GM19463 (cell line): ENCODE measurements at regions not wholly inside any gene's neighbourhood (a gene's known extent, or its start where the extent isn't known, plus 50 kb on each side); places are given as distances from the start of the nearest gene placed in this dataset.

Source experiments
- ATAC-seq: cut with Tn5 transposase; IDR thresholded peaks from one replicate; pipeline ENCODE4 v1.9.1; 2021; ENCODE audit warnings: mild to moderate bottlenecking, moderate library complexity; ENCODE audit not compliant: unreplicated experiment

DNA sequence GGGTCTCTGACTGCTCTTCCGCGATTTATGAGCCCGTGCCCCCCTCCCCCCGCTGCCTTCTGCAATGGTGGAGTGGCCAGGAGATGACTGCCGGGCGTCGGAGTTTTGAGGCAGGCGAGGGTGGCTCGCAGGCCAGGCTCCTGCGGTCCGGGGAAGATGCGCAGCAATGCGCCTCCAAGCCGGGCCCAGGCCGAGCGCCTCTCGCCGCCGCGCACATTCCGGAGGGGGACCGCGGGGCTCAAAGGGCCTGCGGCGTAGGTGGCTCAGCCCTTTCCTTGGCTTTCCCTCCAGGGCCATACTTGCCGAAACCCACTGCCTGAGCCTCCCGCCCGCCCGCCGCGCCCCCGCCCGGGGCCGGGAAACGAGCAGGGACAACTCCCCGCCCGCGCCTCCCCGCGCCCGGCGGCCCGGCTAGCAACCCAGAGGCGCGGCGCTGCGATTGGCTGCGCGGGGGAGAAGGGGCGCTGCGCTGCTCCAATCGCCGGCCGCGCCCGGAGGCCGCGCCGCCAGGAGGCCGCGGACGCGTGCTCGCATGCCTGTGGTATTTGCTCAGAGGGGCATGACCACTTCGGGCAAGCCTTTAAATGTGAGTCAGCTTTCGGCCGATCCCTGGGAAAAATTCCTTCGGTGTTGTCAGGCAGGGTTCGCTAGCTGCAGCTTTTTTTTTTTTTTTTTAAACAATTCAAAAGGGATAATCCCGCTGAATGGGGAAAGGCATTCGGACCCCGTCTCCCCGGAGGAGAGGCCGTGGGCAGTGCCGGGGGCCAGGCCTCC, 157.9 kb upstream of the PARP11 start:
- ATAC-seq: peak; percentile 83

DNA sequence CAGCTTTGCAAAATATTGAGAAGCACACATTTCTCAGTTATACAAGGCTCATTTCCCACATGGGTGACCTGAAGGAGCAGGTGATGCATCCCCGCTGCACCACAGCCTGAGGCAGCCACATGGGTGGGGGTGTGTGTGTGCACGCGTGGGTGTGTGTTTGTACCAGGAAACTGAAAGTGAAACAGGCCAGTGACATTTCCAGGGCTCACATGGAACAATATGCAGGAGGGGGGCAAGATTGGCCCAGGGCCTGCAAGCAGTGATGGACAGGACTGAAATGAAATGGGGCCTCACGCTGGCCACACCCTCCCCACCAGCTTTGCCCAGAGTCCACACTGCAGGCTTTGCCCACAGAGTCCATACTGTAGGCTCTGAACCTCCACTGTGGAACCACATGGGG, 154.2 kb upstream of the PARP11 start:
- no peak for ATAC-seq

DNA sequence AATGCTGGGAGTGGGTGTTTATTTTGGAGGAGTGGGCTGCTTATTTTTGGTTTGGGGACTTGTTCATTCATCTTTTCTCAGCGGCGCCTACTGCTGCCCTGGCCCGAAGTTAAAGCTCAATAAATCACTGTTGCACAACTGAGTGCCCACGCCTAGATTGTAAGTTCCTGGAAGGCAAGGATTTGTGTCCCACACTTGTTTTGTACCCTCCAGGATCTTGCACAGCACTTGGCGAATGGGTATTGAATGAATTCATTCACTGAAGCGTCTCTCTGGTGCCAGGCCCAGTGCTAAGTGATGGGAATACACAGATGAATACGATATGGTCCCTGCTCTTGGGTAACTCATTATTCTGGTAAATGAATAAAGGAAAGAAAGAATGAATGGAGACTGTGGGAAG, 153.3 kb upstream of the PARP11 start:
- ATAC-seq: no peak

DNA sequence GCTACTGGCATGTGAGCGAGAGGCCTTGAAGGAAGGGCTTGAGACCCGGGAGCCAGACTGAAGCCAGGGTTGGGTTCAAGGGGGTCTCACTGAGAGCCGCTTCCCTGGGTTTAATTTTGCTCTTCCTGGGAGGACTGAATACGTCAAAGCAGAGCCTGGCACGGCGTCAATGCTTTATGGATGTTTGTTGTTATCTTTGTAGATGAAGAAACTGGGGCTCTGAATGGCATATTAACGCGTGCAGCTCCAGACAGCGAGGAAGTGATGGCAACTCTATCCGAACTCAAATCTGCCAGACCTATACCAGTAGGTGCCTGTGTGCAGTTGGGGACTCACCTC, 152.8 kb upstream of the PARP11 start:
- ATAC-seq: no peak

DNA sequence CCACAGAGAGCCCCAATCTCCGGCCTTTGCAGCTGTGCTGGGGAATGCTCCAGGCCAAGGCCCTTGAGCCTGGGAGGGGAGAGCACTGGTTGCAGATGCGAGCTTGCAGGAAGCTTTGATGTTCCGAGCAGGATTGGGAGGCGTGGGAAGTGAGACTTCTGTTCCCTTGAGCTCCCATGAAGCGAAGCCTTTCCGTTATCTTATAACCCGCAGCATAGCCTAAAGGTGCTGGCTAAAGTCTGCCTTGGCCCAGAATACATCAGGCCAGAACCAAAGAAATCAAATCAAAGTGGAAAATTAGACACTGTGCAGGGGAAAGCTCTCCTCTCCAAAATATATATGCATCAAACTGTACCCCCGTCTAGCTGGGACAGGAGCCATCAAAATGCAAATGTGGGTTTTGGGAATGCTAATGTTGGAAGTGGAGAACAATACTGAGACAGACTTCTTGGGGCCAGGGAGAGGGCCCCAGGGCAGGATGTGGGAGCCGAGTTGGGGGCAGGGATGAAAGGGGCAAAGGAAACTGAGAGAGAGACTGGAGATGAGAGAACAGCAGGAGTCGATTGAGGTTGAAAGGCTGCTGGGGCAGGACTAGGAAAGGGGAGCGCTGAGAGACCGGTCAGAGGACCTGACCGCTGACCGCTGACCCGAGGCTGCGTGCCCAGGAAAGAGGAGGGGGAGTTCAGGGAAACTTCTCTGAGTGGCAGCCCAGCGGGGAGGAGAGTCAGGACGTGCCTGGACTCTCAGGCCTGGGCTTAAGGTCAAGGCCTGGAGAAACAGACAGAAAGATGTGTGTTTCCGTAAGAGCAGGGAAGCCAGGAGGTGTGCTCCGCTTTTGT, 152.2 kb upstream of the PARP11 start:
- no peak for ATAC-seq

DNA sequence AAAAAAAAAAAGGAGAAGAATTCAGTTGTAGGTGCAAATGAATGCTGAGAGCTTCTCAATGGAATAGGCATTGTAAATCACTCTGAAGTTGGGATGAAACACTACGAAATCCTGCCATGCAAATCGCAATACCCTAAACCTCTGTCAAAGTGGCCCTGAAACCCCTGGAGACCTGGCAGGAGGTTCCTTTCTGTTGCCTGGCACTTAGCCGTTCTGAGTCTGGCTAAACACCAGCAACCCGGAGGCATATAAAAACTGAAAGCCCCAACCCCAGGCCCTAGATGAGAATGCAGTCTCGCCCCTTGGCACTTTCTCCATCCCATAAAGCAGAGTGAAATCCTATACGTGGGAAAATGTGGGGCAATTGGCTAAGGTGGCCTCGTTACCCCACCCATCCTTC, 151.5 kb upstream of the PARP11 start:
- no peak for ATAC-seq

DNA sequence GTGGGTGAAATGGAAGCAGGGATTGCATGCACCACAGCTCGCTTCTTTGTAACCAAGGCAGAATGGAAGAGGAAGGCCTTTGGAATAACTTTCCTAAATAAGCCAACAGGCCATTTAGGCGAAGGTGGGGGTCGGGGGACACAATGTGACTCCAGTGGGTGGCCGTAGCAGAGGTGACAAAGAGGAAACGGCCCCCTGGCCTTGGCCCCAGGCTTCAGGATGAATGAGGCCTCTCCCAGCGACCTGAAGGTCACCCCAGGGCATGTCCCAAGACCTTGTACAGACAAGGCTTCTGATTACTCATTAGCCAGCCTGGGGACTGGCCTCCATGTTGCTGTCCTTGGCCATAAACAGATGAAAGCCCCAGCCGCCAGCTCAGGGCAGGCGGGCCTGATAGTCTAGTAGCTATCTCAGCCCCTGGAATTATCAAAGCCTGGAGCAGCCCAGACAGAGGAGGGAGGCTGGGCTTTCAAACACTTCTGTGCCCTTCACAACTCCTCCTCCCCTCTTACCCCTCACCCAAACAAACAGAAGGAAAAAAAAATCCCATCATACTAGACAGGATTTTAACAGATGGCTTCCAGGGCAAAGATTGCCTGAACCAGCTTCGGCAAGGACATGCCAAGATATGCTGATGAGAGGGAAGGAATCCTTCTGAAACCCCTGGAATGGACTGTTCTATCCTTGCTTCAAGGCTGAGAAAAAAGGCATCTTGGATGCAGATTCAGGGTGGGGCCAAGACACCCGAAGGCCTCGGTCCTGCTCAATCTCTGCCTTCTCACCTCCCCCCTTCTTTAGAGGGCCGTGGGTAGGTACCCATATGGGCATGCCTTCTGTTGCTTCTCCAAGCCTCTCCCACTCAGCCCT, 142.3 kb upstream of the PARP11 start:
- ATAC-seq: no peak

DNA sequence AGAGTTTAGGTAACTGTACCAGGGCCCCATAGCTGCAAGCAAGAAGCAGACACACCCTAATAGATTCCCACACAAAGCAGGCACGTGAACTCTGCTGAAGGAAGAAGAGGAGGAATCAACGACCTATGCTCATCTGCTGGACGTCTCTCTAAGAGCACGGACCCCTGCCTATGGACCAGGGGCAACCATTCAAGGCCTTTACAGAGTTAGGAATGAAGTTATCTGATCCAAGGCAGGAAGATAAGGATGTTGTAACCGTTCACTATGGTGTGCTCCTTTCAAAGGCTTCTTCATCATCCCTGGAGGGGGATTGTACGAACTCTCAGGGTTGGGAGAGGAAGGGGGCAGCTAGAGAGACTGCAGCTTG, 141.6 kb upstream of the PARP11 start:
- ATAC-seq: no peak

DNA sequence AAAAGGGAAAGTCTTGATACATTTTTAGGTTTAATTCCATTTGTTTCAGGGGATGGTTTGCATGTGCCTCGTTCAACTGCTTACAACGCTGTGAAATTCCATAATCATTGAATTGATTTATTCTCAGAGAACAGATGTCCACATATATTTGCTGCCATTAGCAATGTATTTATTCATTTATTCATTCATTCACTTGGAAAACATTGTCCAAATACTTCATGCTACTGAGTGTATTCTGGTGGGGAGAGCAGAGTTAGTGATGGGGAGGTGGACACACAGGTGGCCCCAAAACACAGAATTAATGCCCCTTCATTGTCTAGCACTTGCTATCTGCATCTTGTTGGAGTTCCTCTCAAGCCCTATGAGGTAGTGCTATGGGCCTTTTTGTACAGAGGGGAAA, 141.2 kb upstream of the PARP11 start:
- no peak for ATAC-seq

DNA sequence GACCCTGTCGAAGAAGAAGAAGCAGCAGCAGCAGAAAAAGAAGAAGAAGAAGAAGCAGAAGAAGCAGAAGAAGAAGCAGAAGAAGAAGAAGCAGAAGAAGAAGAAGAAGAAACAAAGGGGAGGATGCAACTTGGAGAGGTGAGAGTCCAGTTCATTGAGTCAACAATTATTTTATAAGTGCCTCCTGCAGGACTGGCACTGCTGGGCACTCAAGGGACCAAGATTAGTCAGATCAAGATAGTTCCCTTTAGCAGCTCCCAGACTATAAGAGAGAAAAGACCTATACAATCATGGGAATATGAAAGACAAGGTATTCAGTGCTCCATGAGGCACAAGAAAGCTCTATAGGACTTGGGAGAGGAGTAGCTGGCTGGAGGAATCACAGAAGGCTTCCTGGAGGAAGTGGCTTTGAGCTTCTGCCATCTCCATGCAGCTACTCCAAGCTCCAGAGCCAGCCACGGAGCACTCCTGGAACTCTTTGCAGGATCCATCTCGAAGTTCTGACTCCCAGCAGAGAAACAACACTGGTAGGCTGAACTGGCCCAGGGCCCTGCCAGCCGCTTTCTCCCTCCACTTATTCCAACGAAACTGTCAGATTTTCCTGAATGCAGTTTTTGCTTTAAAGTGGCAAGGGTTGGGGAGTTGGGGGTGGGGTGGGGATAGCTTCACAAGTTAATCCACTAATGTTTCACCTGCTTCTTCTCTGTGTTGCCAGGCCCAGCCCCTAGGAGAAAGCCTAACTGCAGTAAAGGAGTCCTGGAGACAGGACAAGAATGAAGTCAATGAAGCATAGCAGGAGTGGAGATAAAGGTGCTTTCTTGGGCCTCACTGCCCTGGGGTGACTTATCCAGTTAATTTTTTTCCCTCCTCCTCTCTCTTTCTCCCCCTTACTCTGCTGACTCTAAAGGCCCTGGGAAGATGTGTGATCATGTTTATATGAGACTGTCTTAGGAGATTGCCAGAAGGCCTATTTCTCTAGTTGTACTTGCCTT, 140.1 kb upstream of the PARP11 start:
- no peak for ATAC-seq

DNA sequence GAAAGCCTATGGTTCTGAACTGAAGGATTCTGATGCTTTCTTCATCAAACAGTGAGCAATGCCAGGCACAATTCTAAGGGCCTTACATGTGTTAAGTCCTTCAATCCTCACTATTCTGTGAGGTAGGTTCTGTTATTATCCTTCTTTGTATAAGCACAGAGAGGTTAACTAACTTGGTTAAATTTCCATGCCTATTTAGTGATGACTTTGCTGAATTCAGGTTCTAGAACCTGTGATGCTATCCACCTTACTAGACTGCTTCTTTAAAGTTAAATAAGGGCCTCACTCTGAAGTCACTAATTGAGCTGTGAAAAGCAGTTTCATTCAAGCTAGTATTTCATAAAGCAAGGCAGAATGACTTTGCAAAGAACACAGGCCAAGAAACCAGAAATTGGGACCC, 138.9 kb upstream of the PARP11 start:
- ATAC-seq: no peak

DNA sequence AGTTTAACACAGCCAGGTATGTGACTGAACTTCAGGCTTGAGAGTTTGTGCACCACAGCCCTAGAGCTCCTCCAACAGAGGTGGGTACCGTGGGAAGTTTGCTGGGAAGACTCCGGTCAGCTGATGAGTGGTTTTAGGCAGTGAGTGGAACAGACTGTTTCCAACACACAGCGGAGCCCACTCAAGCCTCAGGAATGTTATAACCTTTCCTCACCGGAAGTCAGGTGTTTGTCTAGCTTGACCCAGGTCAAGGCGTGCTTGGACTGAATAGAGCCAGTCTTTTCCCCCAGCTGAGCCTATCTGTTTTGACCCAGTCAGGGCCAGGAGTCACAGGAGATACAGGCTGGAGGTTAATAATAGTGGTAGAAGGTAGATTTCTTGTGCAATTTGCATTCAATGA, 138.4 kb upstream of the PARP11 start:
- ATAC-seq: no peak

DNA sequence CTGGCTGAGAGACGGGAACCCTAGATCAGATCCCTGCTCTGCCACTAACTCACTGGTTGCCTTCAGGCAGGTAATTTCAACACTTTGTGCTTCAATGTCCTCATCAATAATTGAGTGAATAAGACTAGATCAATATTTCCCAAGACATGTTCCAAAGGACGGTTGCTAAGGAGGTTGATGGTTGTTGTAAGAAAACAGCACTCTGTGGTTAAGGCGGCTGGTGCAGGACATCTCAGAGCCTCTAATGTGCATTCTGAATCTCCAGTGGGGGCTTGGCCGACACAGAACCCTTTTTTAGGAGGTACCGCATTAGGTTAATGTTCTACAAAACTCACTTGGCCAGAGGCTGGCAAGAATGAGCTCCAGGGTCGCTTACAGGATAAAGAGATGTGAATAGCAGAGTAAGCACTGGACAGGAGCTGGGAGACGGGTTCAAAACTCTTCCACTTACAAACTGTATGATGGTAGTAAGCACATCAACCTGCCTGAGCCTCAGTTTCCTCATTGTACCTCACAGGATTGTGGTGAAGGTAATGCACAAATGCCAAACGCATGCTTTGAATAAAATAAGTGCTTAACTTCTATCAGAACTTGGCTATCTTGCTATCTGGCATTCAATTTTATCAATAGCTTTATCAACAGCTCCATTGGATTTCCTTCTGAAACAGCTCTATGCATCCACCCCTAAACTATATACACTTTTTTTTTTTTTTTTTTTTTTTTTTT, 136.9 kb upstream of the PARP11 start:
- no peak for ATAC-seq

DNA sequence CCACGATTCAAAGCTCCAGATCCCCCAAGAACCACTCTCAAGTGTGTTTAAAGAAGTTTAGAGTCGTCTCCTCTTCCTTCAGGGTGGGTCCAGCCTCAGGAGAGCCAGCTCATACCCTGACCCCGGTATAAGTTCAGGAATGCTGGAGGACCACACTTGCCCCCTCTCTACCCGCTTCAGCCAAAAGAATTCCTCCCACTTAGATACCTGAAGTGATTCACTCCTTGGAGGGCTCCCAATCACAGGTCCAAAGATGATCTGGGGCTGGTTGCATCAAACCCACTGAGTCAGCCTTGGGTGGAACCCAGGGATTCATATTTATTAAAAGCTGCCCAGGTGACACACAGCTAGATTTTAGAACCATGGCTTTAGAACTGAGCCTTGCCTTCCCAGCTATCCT, 133.5 kb upstream of the PARP11 start:
- no peak for ATAC-seq

DNA sequence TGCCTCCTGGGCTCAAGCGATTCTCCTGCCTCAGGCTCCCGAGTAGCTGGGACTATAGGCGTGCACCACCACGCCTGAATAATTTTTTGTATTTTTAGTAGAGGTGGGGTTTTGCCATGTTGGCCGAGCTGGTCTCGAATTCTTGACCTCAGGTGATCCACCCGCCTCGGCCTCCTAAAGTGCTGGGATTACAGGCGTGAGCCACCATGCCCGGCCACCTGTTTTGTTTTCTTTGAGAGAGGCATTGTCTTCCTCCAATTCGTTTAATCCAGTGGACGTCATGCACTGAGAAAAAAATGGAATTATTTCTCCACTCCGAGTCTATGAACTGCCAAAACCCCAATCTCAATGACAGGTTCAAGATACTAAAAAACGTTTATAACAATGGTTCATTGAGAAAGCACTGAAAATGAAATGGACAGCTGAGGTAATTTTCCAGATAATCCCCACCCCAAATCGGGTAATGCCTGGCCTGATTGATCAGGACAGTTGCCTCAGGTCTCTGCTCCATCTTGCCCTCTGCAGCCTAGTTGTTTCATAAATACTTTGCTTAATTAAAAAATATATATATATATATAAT, 132.7 kb upstream of the PARP11 start:
- ATAC-seq: no peak

DNA sequence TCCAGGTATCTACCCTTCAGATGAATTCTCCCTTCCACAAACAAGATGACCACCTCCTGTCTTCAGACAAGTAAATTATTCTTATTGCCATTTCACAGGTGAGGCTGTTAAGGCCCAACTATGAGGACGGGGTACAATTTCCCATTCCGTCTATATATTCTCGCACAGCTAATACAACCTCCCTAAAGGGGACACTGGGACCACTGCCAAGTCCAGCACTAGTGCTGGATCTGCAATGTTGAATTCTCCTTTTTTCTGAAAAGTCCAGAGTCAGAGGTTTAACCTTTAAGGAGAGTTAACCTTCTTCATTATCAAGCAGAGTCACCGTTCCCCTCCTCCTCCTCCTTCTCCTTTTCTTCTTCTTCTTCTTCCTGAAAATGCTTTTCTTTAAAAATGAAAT, 130.4 kb upstream of the PARP11 start:
- ATAC-seq: no peak

DNA sequence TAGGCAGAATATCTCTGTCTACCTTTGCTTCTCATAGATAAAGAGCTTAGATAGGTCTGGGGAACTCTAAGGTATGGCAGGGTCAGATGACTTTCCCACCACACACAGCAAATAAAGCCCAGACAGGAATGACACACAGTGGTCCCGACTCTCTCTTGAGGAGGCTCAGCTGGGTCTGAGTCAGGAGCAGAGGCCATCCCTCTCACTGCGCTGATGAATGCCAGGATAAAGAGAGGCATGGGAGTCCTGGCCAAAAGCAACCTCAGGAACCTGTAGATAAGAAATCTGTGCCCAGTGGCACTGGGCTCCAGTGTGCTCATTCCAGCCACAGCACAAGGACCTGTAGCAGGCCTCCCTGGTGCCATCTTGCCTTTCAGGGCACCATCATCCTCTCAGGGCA, 129.4 kb upstream of the PARP11 start:
- no peak for ATAC-seq

DNA sequence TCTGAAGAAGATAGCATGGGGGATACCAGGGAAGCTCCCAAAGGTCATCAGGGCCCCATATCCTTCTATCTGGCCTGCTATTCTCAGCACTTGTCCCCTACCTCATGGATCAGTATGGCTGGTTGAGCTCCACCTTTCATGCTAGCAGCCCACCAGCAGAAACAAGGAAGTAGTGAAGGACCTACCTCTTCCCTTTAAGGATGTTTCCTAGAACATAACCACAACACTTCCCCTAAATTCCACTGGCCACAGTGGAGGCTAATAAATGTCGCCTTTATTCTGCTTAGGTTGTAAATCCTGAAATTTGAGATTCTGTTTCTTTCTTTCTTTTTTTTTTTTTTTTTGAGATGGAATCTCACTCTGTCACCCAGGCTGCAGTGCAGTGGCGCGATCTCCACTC, 128.6 kb upstream of the PARP11 start:
- no peak for ATAC-seq

DNA sequence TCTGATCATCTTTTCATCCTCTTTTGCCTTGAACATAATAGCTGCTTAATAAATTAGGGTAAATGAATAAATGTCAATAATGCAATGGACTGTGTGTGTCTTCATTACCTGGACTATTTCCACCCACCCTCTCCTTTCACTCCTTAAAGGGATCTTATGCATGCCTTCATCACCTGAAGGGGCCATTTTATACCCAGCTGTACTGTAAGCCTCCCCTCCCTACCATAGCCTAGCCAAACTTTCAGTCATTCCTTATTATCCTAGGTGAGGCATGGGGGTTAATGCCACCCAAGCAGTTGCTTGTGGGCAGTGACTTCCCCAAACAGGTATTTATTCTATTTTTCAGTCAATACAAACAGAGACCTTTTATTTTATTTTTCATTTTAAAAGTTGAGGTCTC, 127.8 kb upstream of the PARP11 start:
- ATAC-seq: no peak
